Middle frontal gyrus (tissue), 1 donor: ENCODE measurements at regions not wholly inside any gene's neighbourhood (a gene's known extent, or its start where the extent isn't known, plus 50 kb on each side); places are given as distances from the start of the nearest gene placed in this dataset.
"Not testable (repeated sequence)": the region's sequence is repeated elsewhere in the genome, so short reads cannot be mapped to it uniquely, and the experiment has no call there.

Experiments used
- DNase-seq: peaks from one replicate; pipeline ENCODE4 v3.0.0-alpha.2; 2015; ENCODE audit warnings: low spot score; ENCODE audit errors: extremely low spot score

GRCh38 chr9:39463696-39464095 is 108.2 kb downstream of the SPATA31A1 start:
- not testable (repeated sequence) for DNase-seq

- peak; percentile 62 for DNase-seq
Measured at GRCh38 chr9:39464122-39464777, 108.8 kb downstream of the SPATA31A1 start.

GRCh38 chr9:39474499-39474898 is 119.0 kb downstream of the SPATA31A1 start:
- DNase-seq, result not testable (repeated sequence)

- DNase-seq, result not testable (repeated sequence)
Measured at GRCh38 chr9:39483073-39483472, 127.6 kb downstream of the SPATA31A1 start.

GRCh38 chr9:39483880-39484279 is 128.4 kb downstream of the SPATA31A1 start:
- not testable (repeated sequence) for DNase-seq

- DNase-seq, result not testable (repeated sequence)
Measured at GRCh38 chr9:39484292-39484691, 128.8 kb downstream of the SPATA31A1 start.

GRCh38 chr9:39487477-39487876 is 132.0 kb downstream of the SPATA31A1 start:
- not testable (repeated sequence) for DNase-seq

GRCh38 chr9:39496248-39496647 is 140.8 kb downstream of the SPATA31A1 start:
- DNase-seq, result not testable (repeated sequence)

- not testable (repeated sequence) for DNase-seq
Measured at GRCh38 chr9:39503178-39503577, 147.7 kb downstream of the SPATA31A1 start.

GRCh38 chr9:39527387-39528029 is 172.0 kb downstream of the SPATA31A1 start:
- DNase-seq, result not testable (repeated sequence)

GRCh38 chr9:39532597-39532996 is 177.1 kb downstream of the SPATA31A1 start:
- DNase-seq, result not testable (repeated sequence)

GRCh38 chr9:39533001-39533762 is 177.7 kb downstream of the SPATA31A1 start:
- not testable (repeated sequence) for DNase-seq

GRCh38 chr9:39533763-39534548 is 178.5 kb downstream of the SPATA31A1 start:
- DNase-seq, result not testable (repeated sequence)

- DNase-seq, result not testable (repeated sequence)
Measured at GRCh38 chr9:39534897-39535296, 179.4 kb downstream of the SPATA31A1 start.

- DNase-seq, result not testable (repeated sequence)
Measured at GRCh38 chr9:39542157-39542556, 186.7 kb downstream of the SPATA31A1 start.

GRCh38 chr9:39545079-39545478 is 189.6 kb downstream of the SPATA31A1 start:
- DNase-seq, result not testable (repeated sequence)

GRCh38 chr9:39550573-39550972 is 195.1 kb downstream of the SPATA31A1 start:
- not testable (repeated sequence) for DNase-seq

GRCh38 chr9:39551544-39551943 is 196.1 kb downstream of the SPATA31A1 start:
- DNase-seq, result not testable (repeated sequence)

- not testable (repeated sequence) for DNase-seq
Measured at GRCh38 chr9:39552242-39552881, 196.9 kb downstream of the SPATA31A1 start.

GRCh38 chr9:39554352-39554751 is 198.9 kb downstream of the SPATA31A1 start:
- DNase-seq, result not testable (repeated sequence)

- not testable (repeated sequence) for DNase-seq
Measured at GRCh38 chr9:39559384-39559783, 203.9 kb downstream of the SPATA31A1 start.
